Smooth muscle cell (in vitro differentiated cells): ENCODE measurements at regions not wholly inside any gene's neighbourhood (a gene's known extent, or its start where the extent isn't known, plus 50 kb on each side); places are given as distances from the start of the nearest gene placed in this dataset.

Experiments used
- DNase-seq: peaks from one replicate; lab custom pipeline; 2025; ENCODE audit not compliant: unreplicated experiment; lab: John Stamatoyannopoulos, UW
- H2AFZ ChIP-seq: fragments of 200-600 bp; sonication (generic); 2 replicates; pipeline ENCODE4 v1.6.0; 2016; ENCODE audit warnings: antibody characterized with exemption, low read depth, mild to moderate bottlenecking
- H3F3A ChIP-seq: fragments of 200-600 bp; sonication (generic); 2 replicates; pipeline ENCODE4 v1.6.0; 2017; ENCODE audit warnings: antibody characterized with exemption, low read depth
- H3K27ac ChIP-seq: fragments of 200-600 bp; sonication (generic); 2 replicates; pipeline ENCODE4 v1.5.1; 2016; ENCODE audit warnings: low read depth, mild to moderate bottlenecking
- H3K27me3 ChIP-seq: fragments of 200-600 bp; sonication (generic); 2 replicates; pipeline ENCODE4 v1.6.1; 2016; ENCODE audit warnings: low read depth, mild to moderate bottlenecking
- H3K36me3 ChIP-seq: fragments of 200-600 bp; sonication (generic); 2 replicates; pipeline ENCODE4 v1.5.1; 2016; ENCODE audit warnings: low read depth
- H3K4me1 ChIP-seq: fragments of 200-600 bp; sonication (generic); 2 replicates; pipeline ENCODE4 v1.5.1; 2016; ENCODE audit warnings: low read depth
- H3K4me2 ChIP-seq: fragments of 200-600 bp; sonication (generic); 2 replicates; pipeline ENCODE4 v1.6.0; 2016; ENCODE audit warnings: mild to moderate bottlenecking
- H3K4me3 ChIP-seq: fragments of 200-600 bp; sonication (generic); 2 replicates; pipeline ENCODE4 v1.5.1; 2016; ENCODE audit warnings: mild to moderate bottlenecking
- H3K79me2 ChIP-seq: fragments of 200-600 bp; sonication (generic); 2 replicates; pipeline ENCODE4 v1.6.0; 2016; ENCODE audit warnings: low read depth, mild to moderate bottlenecking
- H3K9ac ChIP-seq: fragments of 200-600 bp; sonication (generic); 2 replicates; pipeline ENCODE4 v1.6.0; 2016; ENCODE audit warnings: low read depth
- H3K9me3 ChIP-seq: fragments of 200-600 bp; sonication (generic); replicated peaks from 2 replicates; pipeline ENCODE4 v1.5.1; 2016; ENCODE audit warnings: low read depth
- H4K20me1 ChIP-seq: fragments of 200-600 bp; sonication (generic); 2 replicates; pipeline ENCODE4 v1.6.0; 2016; ENCODE audit warnings: low read depth
- CTCF ChIP-seq: fragments of 200-600 bp; sonication (generic); IDR thresholded peaks from 2 replicates; pipeline ENCODE4 v1.5.1; 2017; ENCODE audit warnings: borderline replicate concordance, mild to moderate bottlenecking, antibody characterized with exemption; ENCODE audit not compliant: insufficient read depth, poor library complexity, severe bottlenecking
- WGBS: methylation state at CpG from one replicate; pipeline ENCODE4 v1.1.7; 2016; ENCODE audit warnings: low lambda C conversion rate; 5-methylcytosine and 5-hydroxymethylcytosine counted together

- WGBS = 92% methylated on average over 3 of the region's 3 CpGs
- DNase-seq = no peak
- no peak for TF ChIP-seq CTCF
These were observed 463.6 kb downstream of the HACE1 start for GRCh38 chr6:104396077-104396476.

DNA sequence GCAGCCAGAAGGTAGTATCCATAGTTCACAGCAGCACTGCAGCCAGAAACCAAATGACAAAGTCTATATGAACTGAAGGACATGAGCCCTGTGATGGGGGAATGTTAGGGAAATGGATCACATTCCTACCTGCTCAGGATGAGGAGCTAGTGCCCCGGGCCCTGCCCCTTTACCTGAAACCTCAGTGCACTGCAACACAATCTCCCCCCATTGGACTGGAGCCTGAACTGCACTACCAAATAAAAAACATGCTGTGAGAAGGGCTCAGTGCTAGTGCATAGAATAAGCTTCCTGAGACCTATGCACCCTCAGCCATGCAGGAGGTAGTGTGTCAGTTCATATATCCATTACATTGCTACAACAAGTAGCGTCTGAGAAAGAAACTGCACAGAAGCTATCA is 477.8 kb downstream of the HACE1 start:
- H3K9ac ChIP-seq = no peak overlapping the region

More at GRCh38 chr6:104396077-104396476, 463.6 kb downstream of the HACE1 start:
- Histone ChIP-seq H2AFZ (no peak overlapping the region), H3K4me1 (no peaks in the 10 kb centered on the region), H3K27ac (no peak overlapping the region), H3K4me2 (no peak overlapping the region), H3K4me3 (no peak overlapping the region), H3K79me2 (no peaks in the 10 kb centered on the region), H3K36me3 (no peaks in the 10 kb centered on the region), H3K27me3 (no peaks in the 10 kb centered on the region), H4K20me1 (no peaks in the 10 kb centered on the region), H3F3A (no peaks in the 10 kb centered on the region), H3K9ac (no peak overlapping the region), H3K9me3 (no peaks in the 10 kb centered on the region)

DNA sequence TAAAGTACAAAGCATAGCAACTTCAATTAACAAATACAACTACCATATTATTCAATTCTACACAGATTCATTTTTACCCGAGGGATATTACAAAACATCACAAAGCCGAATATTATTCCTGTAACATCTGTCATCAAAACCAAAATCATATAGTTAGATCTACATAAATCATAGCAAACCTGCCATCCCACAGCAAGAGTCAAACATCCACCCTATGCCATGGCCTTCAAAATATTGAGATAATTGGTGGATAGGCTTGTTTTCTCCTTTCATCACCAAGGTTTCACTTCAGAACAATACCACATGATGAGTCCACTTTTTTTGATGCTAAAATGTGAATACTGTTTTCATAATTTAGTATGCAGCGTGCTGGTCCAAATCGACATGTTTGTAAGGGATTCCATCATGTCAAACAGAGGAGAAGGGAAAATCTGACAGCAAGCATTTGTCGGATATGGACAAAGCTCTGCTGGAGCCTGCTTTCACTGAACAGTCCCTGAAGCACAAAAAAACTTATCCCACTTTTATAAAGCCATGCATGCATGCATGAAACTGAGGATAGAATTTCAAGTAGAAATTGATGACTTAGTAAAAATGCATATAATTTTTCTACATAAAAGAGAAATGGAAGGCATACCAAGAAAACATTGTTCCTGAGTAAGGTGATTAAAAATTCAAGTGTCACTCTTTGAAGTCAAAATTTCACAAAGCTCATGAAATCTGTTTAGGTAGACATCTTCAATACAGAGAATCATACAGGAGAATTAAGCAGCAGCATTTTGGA is 494.1 kb downstream of the HACE1 start:
- H3F3A ChIP-seq = no peaks in the 10 kb centered on the region
- no peaks in the 10 kb centered on the region for H3K27me3 ChIP-seq
- WGBS = 92% methylated on average over 5 of the region's 5 CpGs
- H3K9me3 ChIP-seq = no peaks in the 10 kb centered on the region
- no peak overlapping the region for H3K27ac ChIP-seq
- no peaks in the 10 kb centered on the region for H3K4me1 ChIP-seq
- H3K79me2 ChIP-seq = no peaks in the 10 kb centered on the region
- H3K4me3 ChIP-seq = no peak overlapping the region
- no peak overlapping the region for H3K9ac ChIP-seq
- no peak overlapping the region for H3K4me2 ChIP-seq
- H3K36me3 ChIP-seq = no peaks in the 10 kb centered on the region
- TF ChIP-seq CTCF = no peak
- no peak for DNase-seq
- no peaks in the 10 kb centered on the region for H4K20me1 ChIP-seq
- H2AFZ ChIP-seq = no peak overlapping the region

More for the DNA sequence above, 477.8 kb downstream of the HACE1 start:
- Histone ChIP-seq H3K36me3 (no peaks in the 10 kb centered on the region), H2AFZ (no peak overlapping the region), H3K4me1 (no peaks in the 10 kb centered on the region), H3K27me3 (no peaks in the 10 kb centered on the region), H3K27ac (no peak overlapping the region), H4K20me1 (no peaks in the 10 kb centered on the region), H3K4me2 (no peak overlapping the region), H3F3A (no peaks in the 10 kb centered on the region), H3K79me2 (no peaks in the 10 kb centered on the region), H3K4me3 (no peak overlapping the region), H3K9me3 (no peaks in the 10 kb centered on the region)
- no peak for TF ChIP-seq CTCF
- 84% methylated on average over 2 of the region's 2 CpGs for WGBS
- no peak for DNase-seq

- no peaks in the 10 kb centered on the region for H3K36me3 ChIP-seq
- no peaks in the 10 kb centered on the region for H4K20me1 ChIP-seq
- no peak overlapping the region for H2AFZ ChIP-seq
- H3K4me3 ChIP-seq = no peak overlapping the region
- H3K4me2 ChIP-seq = no peak overlapping the region
- no peak overlapping the region for H3K27ac ChIP-seq
- no peaks in the 10 kb centered on the region for H3K9me3 ChIP-seq
- no peak for TF ChIP-seq CTCF
- no peaks in the 10 kb centered on the region for H3K79me2 ChIP-seq
- H3K9ac ChIP-seq = no peak overlapping the region
- WGBS = 99% methylated on average over 3 of the region's 3 CpGs
- H3K4me1 ChIP-seq = no peaks in the 10 kb centered on the region
- no peaks in the 10 kb centered on the region for H3K27me3 ChIP-seq
- H3F3A ChIP-seq = no peaks in the 10 kb centered on the region
- no peak for DNase-seq
These were observed 501.8 kb downstream of the HACE1 start for GRCh38 chr6:104357928-104358327.
